Stomach (tissue), 4 donors: ENCODE measurements at regions not wholly inside any gene's neighbourhood (a gene's known extent, or its start where the extent isn't known, plus 50 kb on each side); places are given as distances from the start of the nearest gene placed in this dataset.

Experiments used
- CTCF ChIP-seq, 7 experiments: fragments of 450-650 bp in 4 of 7; fragments of 200-600 bp in 3 of 7; sonication (generic) in 3 of 7; IDR thresholded peaks; one replicate each; pipeline ENCODE4 v1.5.1; 2016 to 2019; ENCODE audit warnings: antibody characterized with exemption in 7 of 7, control low read depth in 2 of 7, mild to moderate bottlenecking in 1 of 7
- EP300 ChIP-seq: sonication (generic); formaldehyde crosslinking; IDR thresholded peaks from one replicate; pipeline ENCODE4 v1.6.1; 2017; ENCODE audit warnings: antibody characterized with exemption

GRCh38 chrX:15942307-15942706, 87.7 kb upstream of the AP1S2 start:
- no peak for TF ChIP-seq EP300
- no peak for TF ChIP-seq CTCF (IDR thresholded peaks at IDR 0.05)
